WERI-Rb-1 (cell line): ENCODE measurements at regions not wholly inside any gene's neighbourhood (a gene's known extent, or its start where the extent isn't known, plus 50 kb on each side); places are given as distances from the start of the nearest gene placed in this dataset.

ENCODE experiments used
- DNase-seq: peaks from one replicate; pipeline ENCODE4 v3.0.0-alpha.2; 2020
- H3K27ac ChIP-seq: fragments of 250-450 bp; sonication (Bioruptor Pico); 2 replicates; pipeline ENCODE4 v1.5.1; 2020; ENCODE audit warnings: mild to moderate bottlenecking, moderate library complexity
- H3K27me3 ChIP-seq: fragments of 250-450 bp; sonication (Bioruptor Pico); 2 replicates; pipeline ENCODE4 v1.5.1; 2021; ENCODE audit warnings: mild to moderate bottlenecking, low read depth, moderate library complexity; ENCODE audit not compliant: insufficient read depth, severe bottlenecking
- H3K36me3 ChIP-seq: fragments of 250-450 bp; sonication (Bioruptor Pico); 2 replicates; pipeline ENCODE4 v1.5.1; 2020; ENCODE audit warnings: mild to moderate bottlenecking, moderate library complexity
- H3K4me3 ChIP-seq: 2 replicates; pipeline ENCODE4 v1.5.1; 2011; ENCODE audit warnings: low read depth, mild to moderate bottlenecking, control low read depth, low read length
- H3K9me3 ChIP-seq: fragments of 250-450 bp; sonication (Bioruptor Pico); 2 replicates; pipeline ENCODE4 v1.5.1; 2021; ENCODE audit warnings: mild to moderate bottlenecking, moderate library complexity; ENCODE audit not compliant: severe bottlenecking
- CTCF ChIP-seq: IDR thresholded peaks from 2 replicates; pipeline ENCODE4 v1.5.1; 2011; ENCODE audit warnings: low read depth, mild to moderate bottlenecking, control low read depth, inconsistent platforms, low read length

GRCh38 chr6:19037607-19038006, 650.5 kb downstream of the RNF144B start:
- no peaks in the 10 kb centered on the region for H3K27me3 ChIP-seq
- no peaks in the 10 kb centered on the region for H3K9me3 ChIP-seq
- TF ChIP-seq CTCF: no peak
- no peak overlapping the region for H3K27ac ChIP-seq
- no peak for DNase-seq
- no peaks in the 10 kb centered on the region for H3K36me3 ChIP-seq
- no peak overlapping the region for H3K4me3 ChIP-seq

GRCh38 chr6:19039287-19039686, 652.1 kb downstream of the RNF144B start:
- H3K9me3 ChIP-seq: no peaks in the 10 kb centered on the region
- H3K4me3 ChIP-seq: no peak overlapping the region
- no peaks in the 10 kb centered on the region for H3K27me3 ChIP-seq
- no peak overlapping the region for H3K27ac ChIP-seq
- no peaks in the 10 kb centered on the region for H3K36me3 ChIP-seq
- DNase-seq: no peak
- TF ChIP-seq CTCF: no peak

GRCh38 chr6:19041906-19042305, 654.8 kb downstream of the RNF144B start:
- TF ChIP-seq CTCF: no peak
- no peak for DNase-seq
- H3K36me3 ChIP-seq: no peaks in the 10 kb centered on the region
- no peak overlapping the region for H3K27ac ChIP-seq
- H3K4me3 ChIP-seq: no peak overlapping the region
- H3K27me3 ChIP-seq: no peaks in the 10 kb centered on the region
- no peaks in the 10 kb centered on the region for H3K9me3 ChIP-seq

- no peak for TF ChIP-seq CTCF
- H3K9me3 ChIP-seq: no peaks in the 10 kb centered on the region
- DNase-seq: no peak
- no peak overlapping the region for H3K27ac ChIP-seq
- H3K36me3 ChIP-seq: no peaks in the 10 kb centered on the region
- no peak overlapping the region for H3K4me3 ChIP-seq
- no peaks in the 10 kb centered on the region for H3K27me3 ChIP-seq
These were observed 655.3 kb downstream of the RNF144B start for GRCh38 chr6:19042420-19042819.

- H3K36me3 ChIP-seq: no peaks in the 10 kb centered on the region
- DNase-seq: no peak
- no peak overlapping the region for H3K27ac ChIP-seq
- H3K4me3 ChIP-seq: no peak overlapping the region
- TF ChIP-seq CTCF: no peak
- no peaks in the 10 kb centered on the region for H3K27me3 ChIP-seq
- peaks cover 6% of the 10 kb centered on the region for H3K9me3 ChIP-seq
These were observed 663.6 kb downstream of the RNF144B start for GRCh38 chr6:19050765-19051164.

- Histone ChIP-seq H3K27ac (no peak overlapping the region), H3K9me3 (peaks cover 6% of the 10 kb centered on the region), H3K36me3 (no peaks in the 10 kb centered on the region), H3K27me3 (no peaks in the 10 kb centered on the region), H3K4me3 (no peak overlapping the region)
- DNase-seq: no peak
- no peak for TF ChIP-seq CTCF
These were observed 665.1 kb downstream of the RNF144B start for GRCh38 chr6:19052219-19052618.
